NCI-H2029 (cell line): ENCODE measurements at regions not wholly inside any gene's neighbourhood (a gene's known extent, or its start where the extent isn't known, plus 50 kb on each side); places are given as distances from the start of the nearest gene placed in this dataset.
"Not testable (repeated sequence)": the region's sequence is repeated elsewhere in the genome, so short reads cannot be mapped to it uniquely, and the experiment has no call there.

ENCODE experiments used
- DNase-seq: peaks from one replicate; lab custom pipeline; 2025; lab: John Stamatoyannopoulos, UW

GRCh38 chr10:52956461-52956860, 183.9 kb upstream of the MBL2 start:
- no peak for DNase-seq

GRCh38 chr10:52955337-52955736, 182.8 kb upstream of the MBL2 start:
- no peak for DNase-seq

GRCh38 chr10:52954407-52954806, 181.8 kb upstream of the MBL2 start:
- no peak for DNase-seq

GRCh38 chr10:52952391-52953055, 179.9 kb upstream of the MBL2 start:
- no peak for DNase-seq

GRCh38 chr10:52951824-52952223, 179.2 kb upstream of the MBL2 start:
- DNase-seq: no peak

GRCh38 chr10:52950578-52950977, 178.0 kb upstream of the MBL2 start:
- DNase-seq: no peak

- DNase-seq: no peak
Measured at GRCh38 chr10:52949899-52950298, 177.3 kb upstream of the MBL2 start.

- no peak for DNase-seq
Measured at GRCh38 chr10:52946486-52946885, 173.9 kb upstream of the MBL2 start.

- DNase-seq: not testable (repeated sequence)
Measured at GRCh38 chr10:52945521-52945920, 172.9 kb upstream of the MBL2 start.

- DNase-seq: no peak
Measured at GRCh38 chr10:52940921-52941320, 168.3 kb upstream of the MBL2 start.

GRCh38 chr10:52939894-52940293, 167.3 kb upstream of the MBL2 start:
- DNase-seq: no peak

- no peak for DNase-seq
Measured at GRCh38 chr10:52933748-52934147, 161.2 kb upstream of the MBL2 start.

GRCh38 chr10:52927678-52928077, 155.1 kb upstream of the MBL2 start:
- DNase-seq: no peak

- no peak for DNase-seq
Measured at GRCh38 chr10:52923520-52923919, 150.9 kb upstream of the MBL2 start.

- DNase-seq: no peak
Measured at GRCh38 chr10:52918714-52919305, 146.2 kb upstream of the MBL2 start.

- DNase-seq: no peak
Measured at GRCh38 chr10:52915391-52915790, 142.8 kb upstream of the MBL2 start.

GRCh38 chr10:52911163-52911562, 138.6 kb upstream of the MBL2 start:
- DNase-seq: no peak

- DNase-seq: no peak
Measured at GRCh38 chr10:52908478-52908877, 135.9 kb upstream of the MBL2 start.

- DNase-seq: no peak
Measured at GRCh38 chr10:52906046-52906445, 133.5 kb upstream of the MBL2 start.

GRCh38 chr10:52903397-52903938, 130.9 kb upstream of the MBL2 start:
- DNase-seq: no peak

- DNase-seq: no peak
Measured at GRCh38 chr10:52900593-52900992, 128.0 kb upstream of the MBL2 start.

- DNase-seq: no peak
Measured at GRCh38 chr10:52897162-52897561, 124.6 kb upstream of the MBL2 start.

- DNase-seq: no peak
Measured at GRCh38 chr10:52895059-52895458, 122.5 kb upstream of the MBL2 start.

GRCh38 chr10:52890281-52890680, 117.7 kb upstream of the MBL2 start:
- no peak for DNase-seq
